Adrenal gland (tissue), 9 donors: ENCODE measurements at regions not wholly inside any gene's neighbourhood (a gene's known extent, or its start where the extent isn't known, plus 50 kb on each side); places are given as distances from the start of the nearest gene placed in this dataset.

ENCODE experiments used
- DNase-seq, 7 donors: peaks; one replicate each; pipeline ENCODE4 v3.0.0-alpha.2; 2019 to 2020
- H3K27ac ChIP-seq, 5 donors: fragments of 200-600 bp; sonication (generic) in 4 of 5; 1 replicate in 3 of 5; 2 replicates in 2 of 5; pipeline versions ENCODE4 v1.5.1 to v1.8.0; 2016 to 2020; ENCODE audit warnings: mild to moderate bottlenecking in 1 of 5
- H3K27me3 ChIP-seq: fragments of 200-600 bp; 2 replicates; pipeline ENCODE4 v1.8.0; 2021
- H3K36me3 ChIP-seq, 2 donors: fragments of 200-600 bp; replicated peaks in 1 of 2; 1 replicate in 1 of 2; 2 replicates in 1 of 2; pipeline versions ENCODE4 v1.5.1 to v1.8.0; 2018 to 2022
- H3K4me1 ChIP-seq, 2 donors: fragments of 200-600 bp; replicated peaks in 1 of 2; 1 replicate in 1 of 2; 2 replicates in 1 of 2; pipeline versions ENCODE4 v1.5.1 to v1.8.0; 2018 to 2021
- H3K4me3 ChIP-seq, 4 donors: fragments of 200-600 bp; sonication (generic) in 3 of 4; one replicate each; pipeline ENCODE4 v1.5.1; 2016 to 2018
- H3K9me3 ChIP-seq, 3 donors: fragments of 200-600 bp; sonication (generic) in 1 of 3; replicated peaks in 1 of 3; 1 replicate in 2 of 3; 2 replicates in 1 of 3; pipeline versions ENCODE4 v1.5.1 to v1.8.0; 2016 to 2021
- CTCF ChIP-seq, 6 experiments: fragments of 450-650 bp in 4 of 6; fragments of 200-600 bp in 2 of 6; sonication (generic) in 1 of 6; IDR thresholded peaks; 1 replicate in 5 of 6; 2 replicates in 1 of 6; pipeline versions ENCODE4 v1.5.1 to v1.8.0; 2016 to 2021; ENCODE audit warnings: antibody characterized with exemption in 6 of 6, mild to moderate bottlenecking in 2 of 6, moderate library complexity in 1 of 6
- POLR2A ChIP-seq, 2 donors: fragments of 450-650 bp; IDR thresholded peaks; one replicate each; pipeline ENCODE4 v1.6.1; 2017; ENCODE audit warnings: antibody characterized with exemption in 2 of 2, mild to moderate bottlenecking in 2 of 2, moderate library complexity in 1 of 2
- WGBS, 4 donors: extraction: QIAGEN DNeasy Blood & Tissue Kit in 2 of 4; methylation state at CpG; one replicate each; pipeline versions ENCODE4 v1.1.5 to v1.1.7; 2013 to 2017; 5-methylcytosine and 5-hydroxymethylcytosine counted together
- intact Hi-C, 2 donors: fragments of 100-400 bp; cut with DNase I; formaldehyde crosslinking; loops; one replicate each; pipeline versions ENCODE4 v1.14.1 to v1.15.0; 2022 to 2023
- donor health status: healthy with polysubstance abuse.
- donor health status: Bipolar disorder and iron deficiency.
- donor health status: DM: yes; HTN: yes; CAD: no.
- donor health status: DM: no; HTN: no; CAD: no.
- donor health status: DM: no; HTN: no; CAD: no.

DNA sequence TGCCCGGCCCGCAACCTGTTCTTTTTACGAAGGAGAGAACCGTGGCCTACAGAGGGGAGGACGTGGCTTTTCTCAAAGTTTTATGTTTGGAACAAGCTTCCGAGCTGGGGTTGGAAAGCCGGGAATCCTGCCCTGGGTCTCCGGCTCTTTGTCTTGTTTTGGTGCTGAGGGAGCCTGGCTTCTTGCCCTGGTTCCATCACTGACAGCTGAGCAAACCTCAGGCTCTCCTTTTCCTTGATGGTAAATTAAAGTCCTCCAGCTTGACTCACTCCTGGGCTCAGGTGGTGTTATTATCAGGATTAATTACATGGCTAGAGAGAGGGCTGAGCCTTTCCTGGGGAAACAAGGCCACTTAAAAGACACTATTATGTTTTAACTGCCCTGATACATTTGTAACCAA is 289.5 kb upstream of the RGMA start:
- H3K27ac ChIP-seq = no peak overlapping the region
- 70 to 87% (median 85%) methylated on average over 8 of the region's 8 CpGs for WGBS, 4 donors
- no peaks in the 10 kb centered on the region for H3K36me3 ChIP-seq
- H3K4me3 ChIP-seq = no peak overlapping the region
- H3K4me1 ChIP-seq = no peaks in the 10 kb centered on the region
- H3K9me3 ChIP-seq = no peaks in the 10 kb centered on the region
- TF ChIP-seq CTCF (IDR thresholded peaks at IDR 0.05) = no peak
- no peak for TF ChIP-seq POLR2A (IDR thresholded peaks at IDR 0.05)
- no peaks in the 10 kb centered on the region for H3K27me3 ChIP-seq
- intact Hi-C loops = no loop called here
- no peak for DNase-seq

- H3K27ac ChIP-seq = no peak overlapping the region
- H3K9me3 ChIP-seq = no peaks in the 10 kb centered on the region
- no peaks in the 10 kb centered on the region for H3K27me3 ChIP-seq
- no peak for TF ChIP-seq POLR2A (IDR thresholded peaks at IDR 0.05)
- TF ChIP-seq CTCF (IDR thresholded peaks at IDR 0.05) = no peak
- no peaks in the 10 kb centered on the region for H3K4me1 ChIP-seq
- no peak for DNase-seq
- WGBS, 4 donors = 64 to 74% (median 72%) methylated on average over 6 to 9 of the region's 9 CpGs
- intact Hi-C loops = no loop called here
- no peaks in the 10 kb centered on the region for H3K36me3 ChIP-seq
- H3K4me3 ChIP-seq = no peak overlapping the region
Observed at GRCh38 chr15:93372865-93373223, 283.8 kb upstream of the RGMA start.

- intact Hi-C loops = no loop called here
- 54 to 63% (median 58%) methylated on average over 11 of the region's 11 CpGs for WGBS, 4 donors
- TF ChIP-seq CTCF (IDR thresholded peaks at IDR 0.05) = no peak
- TF ChIP-seq POLR2A (IDR thresholded peaks at IDR 0.05) = no peak
Observed at GRCh38 chr15:93372208-93372864, 283.3 kb upstream of the RGMA start.

GRCh38 chr15:93366387-93367100 is 277.5 kb upstream of the RGMA start:
- intact Hi-C loops = no loop called here
- no peak for TF ChIP-seq POLR2A (IDR thresholded peaks at IDR 0.05)
- no peak for TF ChIP-seq CTCF (IDR thresholded peaks at IDR 0.05)
- H3K4me1 ChIP-seq = no peaks in the 10 kb centered on the region

More at GRCh38 chr15:93372208-93372864, 283.3 kb upstream of the RGMA start:
- no peak for DNase-seq
- no peaks in the 10 kb centered on the region for H3K27me3 ChIP-seq
- H3K36me3 ChIP-seq = no peaks in the 10 kb centered on the region
- H3K4me3 ChIP-seq = no peak overlapping the region
- H3K27ac ChIP-seq = no peak overlapping the region
- H3K9me3 ChIP-seq = no peaks in the 10 kb centered on the region
- no peaks in the 10 kb centered on the region for H3K4me1 ChIP-seq

More at GRCh38 chr15:93366387-93367100, 277.5 kb upstream of the RGMA start:
- H3K27ac ChIP-seq = no peak overlapping the region
- WGBS, 4 donors = 42 to 66% (median 48%) methylated on average over 3 to 5 of the region's 5 CpGs
- H3K4me3 ChIP-seq = no peak overlapping the region
- no peaks in the 10 kb centered on the region for H3K36me3 ChIP-seq
- H3K27me3 ChIP-seq = no peaks in the 10 kb centered on the region
- DNase-seq = no peak
- H3K9me3 ChIP-seq = no peaks in the 10 kb centered on the region
